ENCODE measurements at regions not wholly inside any gene's neighbourhood (a gene's known extent, or its start where the extent isn't known, plus 50 kb on each side); places are given as distances from the start of the nearest gene placed in this dataset.

DNA sequence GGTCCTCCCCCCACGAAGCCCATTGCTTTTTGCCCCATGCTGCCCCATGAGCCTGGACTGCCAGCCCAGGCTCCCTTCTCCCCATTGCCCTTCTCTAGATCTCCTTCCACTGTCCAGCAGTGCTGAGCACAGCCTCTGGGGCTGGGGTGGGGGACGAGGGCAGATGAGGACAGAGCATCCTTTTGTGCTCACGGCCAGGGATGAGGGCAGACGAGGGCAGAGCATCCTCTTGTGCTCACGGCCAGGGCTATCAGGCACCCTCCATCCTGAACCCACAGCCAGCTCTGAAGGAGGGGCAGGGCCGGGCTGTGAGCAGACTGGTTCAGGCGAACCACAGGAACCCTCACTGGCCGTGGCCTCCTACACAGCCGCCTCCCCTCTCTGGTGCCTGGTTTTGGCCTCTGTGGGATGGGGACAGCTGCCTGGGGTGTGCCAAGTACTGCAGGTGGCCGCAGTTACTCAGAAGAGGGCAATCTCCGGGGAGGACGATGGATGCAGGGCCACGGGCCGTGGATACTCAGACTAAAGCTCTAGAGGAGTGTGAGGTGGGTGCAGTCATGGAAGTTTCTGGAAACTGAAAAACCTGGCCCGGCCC, 1258.8 kb downstream of the BRD1 start:
- DNase-seq (ENCODE audit: low read depth in 3 of 3) = no peak

DNA sequence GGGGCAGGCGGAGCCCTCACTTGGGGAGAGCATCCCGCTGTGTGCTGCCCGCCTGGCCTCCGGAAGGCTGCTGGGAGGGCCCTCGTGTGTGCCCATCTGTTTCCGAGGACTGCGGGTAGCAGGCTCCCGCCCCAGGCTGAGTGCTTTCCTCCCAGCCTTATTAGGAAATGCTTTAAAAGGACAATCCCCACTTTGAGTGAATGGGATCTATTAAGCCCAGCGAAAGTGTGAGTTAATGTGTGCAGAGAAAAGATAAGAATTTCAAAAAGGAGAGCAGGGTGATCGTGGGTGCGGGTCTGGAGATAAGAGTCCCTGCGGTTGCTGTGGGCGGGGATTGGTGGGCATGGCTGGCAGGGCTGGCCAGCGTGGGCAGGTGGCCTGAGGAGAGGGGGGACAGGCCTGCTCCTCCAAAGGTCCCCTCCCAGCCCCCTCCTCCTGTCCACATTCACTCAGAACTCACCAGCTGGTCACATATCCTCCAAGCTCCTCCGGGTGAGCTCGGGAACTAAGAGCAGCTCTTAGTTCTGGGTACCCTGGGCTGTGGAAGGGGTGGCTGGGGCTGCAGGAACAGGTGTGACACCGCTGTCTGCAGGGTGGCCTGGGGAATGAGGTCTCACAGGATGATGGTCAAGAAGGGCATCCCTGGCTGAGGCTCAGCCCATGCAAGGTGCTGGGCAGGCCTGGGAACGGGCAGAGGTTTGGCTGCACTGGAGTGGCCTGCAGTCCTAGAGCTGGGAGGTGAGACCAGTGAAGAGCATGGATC, 1260.3 kb downstream of the BRD1 start:
- no peak for DNase-seq (ENCODE audit: low read depth in 3 of 3)

DNA sequence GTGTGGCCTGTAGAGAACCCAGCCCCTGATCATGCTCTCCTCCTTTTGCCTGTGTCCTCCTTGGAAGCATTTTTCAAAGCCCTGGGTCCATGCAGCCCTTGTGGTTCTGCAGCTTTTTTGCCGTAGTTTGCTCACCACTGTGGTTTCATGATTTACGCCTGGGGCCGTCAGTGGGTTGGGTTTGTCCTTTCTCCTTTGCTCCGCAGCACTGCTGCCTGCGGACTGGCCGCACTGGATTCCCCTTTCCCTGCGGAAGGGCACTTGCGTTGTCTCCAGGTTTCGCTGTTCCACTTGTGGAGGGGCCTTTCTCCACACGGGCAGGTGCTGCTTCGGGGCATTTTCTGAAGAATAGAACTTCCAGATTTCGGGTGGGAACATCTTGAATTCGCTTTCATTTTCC, 1260.9 kb downstream of the BRD1 start:
- DNase-seq (ENCODE audit: low read depth in 3 of 3) = no peak

GRCh38 chr22:48565901-48566501, 1261.7 kb downstream of the BRD1 start:
- no peak for DNase-seq (ENCODE audit: low read depth in 3 of 3)

DNA sequence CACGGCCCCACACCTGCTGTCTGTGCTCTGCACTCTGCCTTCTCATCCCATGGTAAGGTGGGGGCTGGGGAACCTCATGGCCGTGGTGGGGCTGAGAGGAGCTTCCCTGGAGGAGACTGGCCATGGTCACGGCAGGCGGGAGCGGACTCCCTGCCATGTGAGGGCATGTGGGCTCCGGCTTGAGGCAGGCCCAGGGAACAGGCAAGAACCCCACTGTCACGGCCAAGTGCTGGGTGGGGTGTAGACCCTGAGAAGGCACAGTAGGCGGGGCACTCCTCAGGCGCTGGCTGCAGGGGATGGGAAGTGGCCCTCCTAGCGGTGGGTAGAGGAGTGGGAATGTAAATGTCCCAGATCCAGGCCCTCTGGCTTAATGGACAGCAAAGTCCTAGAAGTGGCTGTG, 1262.7 kb downstream of the BRD1 start:
- no peak for DNase-seq (ENCODE audit: low read depth in 3 of 3)

- no peak for DNase-seq (ENCODE audit: low read depth in 3 of 3)
Measured at GRCh38 chr22:48563966-48564330, 1263.7 kb downstream of the BRD1 start.

- DNase-seq (ENCODE audit: low read depth in 3 of 3) = no peak
Measured at GRCh38 chr22:48563118-48563965, 1264.3 kb downstream of the BRD1 start.

- no peak for DNase-seq (ENCODE audit: low read depth in 3 of 3)
Measured at GRCh38 chr22:48561676-48562075, 1266.0 kb downstream of the BRD1 start.

DNA sequence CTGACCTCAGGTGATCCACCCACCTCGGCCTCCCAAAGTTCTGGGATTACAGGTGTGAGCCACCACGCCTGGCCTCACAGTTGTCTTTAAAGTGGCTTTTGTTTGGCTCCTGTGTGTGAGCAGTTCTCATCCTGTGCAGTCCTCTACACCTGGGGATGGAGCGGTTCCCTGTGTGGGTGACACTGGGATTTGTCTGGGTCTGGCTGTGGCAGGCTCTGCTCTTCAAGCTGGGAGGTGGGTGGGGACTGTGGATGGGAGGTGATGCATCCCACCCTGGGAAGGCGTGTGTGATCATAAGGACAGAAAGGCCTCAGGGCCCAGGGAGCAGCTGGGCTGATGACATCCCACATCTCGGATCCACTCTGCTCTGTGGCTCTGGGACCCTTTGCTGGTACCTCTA, 1266.8 kb downstream of the BRD1 start:
- no peak for DNase-seq (ENCODE audit: low read depth in 3 of 3)

DNA sequence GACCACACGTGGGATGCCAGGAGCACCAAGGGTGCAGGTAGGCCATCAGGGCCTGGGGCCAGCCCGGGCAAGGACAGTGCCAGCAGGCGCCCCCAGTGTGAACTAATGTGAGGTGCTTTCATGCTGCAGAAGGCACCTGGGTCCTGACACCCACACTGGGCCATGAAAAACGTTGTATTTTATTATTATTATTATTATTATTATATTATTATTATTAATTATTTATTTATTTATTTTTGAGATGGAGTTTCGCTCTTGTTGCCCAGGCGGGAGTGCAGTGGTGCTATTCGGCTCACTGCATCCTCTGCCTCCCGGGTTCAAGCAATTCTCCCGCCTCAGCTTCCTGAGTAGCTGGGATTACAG, 1267.3 kb downstream of the BRD1 start:
- no peak for DNase-seq (ENCODE audit: low read depth in 3 of 3)

DNA sequence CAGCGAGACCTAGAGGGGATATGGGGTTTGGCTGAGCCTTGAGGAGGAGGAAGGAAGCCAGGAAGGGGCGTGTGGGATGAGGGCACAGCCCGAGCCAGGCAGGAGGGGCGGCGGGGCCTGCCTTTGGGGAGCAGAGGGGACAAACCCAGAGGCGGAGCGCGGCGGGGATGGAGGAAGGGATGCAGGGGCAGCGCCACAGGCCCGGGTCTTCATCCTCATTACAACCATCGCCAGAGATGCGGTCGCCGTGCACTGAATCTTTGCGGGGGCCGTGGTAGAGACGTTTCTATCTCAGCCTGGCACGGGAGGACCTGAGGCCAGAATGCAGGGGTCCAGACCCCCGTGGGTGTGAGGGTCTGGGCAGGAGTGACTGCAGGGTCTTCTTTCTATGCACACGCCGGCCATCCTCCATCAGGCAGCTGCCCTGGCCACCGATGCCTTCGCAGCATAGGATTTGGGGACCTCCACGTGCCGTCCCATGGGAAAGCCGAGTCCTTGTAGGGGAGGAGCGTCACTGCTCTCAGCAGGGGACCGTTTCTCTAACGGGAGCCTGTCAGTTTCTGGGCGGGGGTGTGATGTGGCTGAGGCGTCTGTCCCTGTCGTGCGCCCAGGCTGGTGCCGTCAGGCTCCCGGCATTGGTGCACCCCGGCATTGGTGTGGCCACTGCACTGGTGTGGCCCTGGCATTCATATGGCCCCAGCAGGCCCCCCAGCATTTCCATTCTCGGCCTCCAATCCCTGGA, 1267.9 kb downstream of the BRD1 start:
- no peak for DNase-seq (ENCODE audit: low read depth in 3 of 3)

DNA sequence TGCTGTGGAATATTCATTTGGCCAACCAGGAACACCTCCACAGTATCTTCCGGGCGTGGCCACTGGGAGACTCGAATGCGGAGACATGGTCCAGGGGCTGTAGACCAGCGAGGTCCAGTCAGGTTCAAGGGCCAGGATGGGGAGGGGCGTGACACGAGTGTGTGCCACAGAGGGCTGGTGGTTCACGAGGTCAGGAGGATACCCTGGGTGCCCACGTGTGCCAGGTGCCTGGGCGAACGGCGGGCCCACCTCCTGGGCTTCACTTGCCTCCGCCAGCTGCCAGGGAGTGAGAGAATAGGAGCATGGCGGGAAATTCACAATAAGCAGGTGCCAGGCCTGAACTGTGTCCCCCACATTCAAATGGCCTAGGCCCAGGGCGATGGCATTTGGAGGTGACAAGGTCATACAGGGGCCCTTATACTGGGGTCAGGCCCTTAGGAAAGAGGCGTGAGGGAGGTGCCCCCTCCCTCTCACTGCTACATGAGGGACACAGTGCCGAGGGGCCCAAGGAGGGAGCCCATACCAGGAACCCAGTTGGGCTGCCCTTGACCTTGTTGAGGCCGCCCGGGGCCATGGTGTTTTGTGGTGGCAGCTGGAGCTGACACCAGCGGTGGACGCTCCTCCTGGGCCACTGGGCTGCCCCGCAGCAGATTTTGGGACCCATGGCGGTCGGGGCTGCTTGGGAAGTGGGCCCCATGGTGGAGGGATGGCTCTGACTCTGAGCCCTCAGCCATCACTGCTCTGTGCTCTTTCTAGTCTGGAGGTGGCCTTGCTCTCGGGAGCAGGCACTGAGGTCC, 1268.9 kb downstream of the BRD1 start:
- no peak for DNase-seq (ENCODE audit: low read depth in 3 of 3)

GRCh38 chr22:48558016-48558415, 1269.7 kb downstream of the BRD1 start:
- no peak for DNase-seq (ENCODE audit: low read depth in 3 of 3)

DNA sequence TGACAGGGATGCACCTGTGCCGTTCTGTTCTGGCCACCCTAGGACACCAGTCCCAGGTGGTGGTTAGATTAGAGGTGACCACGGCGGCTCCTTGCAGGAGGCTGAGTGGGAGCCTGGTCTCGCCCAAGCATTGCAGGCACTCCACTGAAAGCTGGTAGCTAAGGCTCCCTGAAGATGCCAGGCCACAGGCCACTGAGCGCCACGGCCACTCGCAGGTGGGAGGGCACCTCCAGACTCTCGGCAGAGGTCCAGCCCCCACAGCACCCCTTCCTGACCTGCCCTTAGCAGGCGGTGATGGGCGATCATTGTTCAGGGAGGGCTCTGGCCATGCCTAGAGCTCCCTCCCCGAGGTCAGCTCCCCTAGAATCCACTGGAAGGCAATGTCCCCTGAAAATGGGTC, 1270.2 kb downstream of the BRD1 start:
- DNase-seq (ENCODE audit: low read depth in 3 of 3) = no peak

GRCh38 chr22:48556751-48557150, 1270.9 kb downstream of the BRD1 start:
- no peak for DNase-seq (ENCODE audit: low read depth in 3 of 3)

- DNase-seq (ENCODE audit: low read depth in 3 of 3) = no peak
Measured at GRCh38 chr22:48556222-48556621, 1271.5 kb downstream of the BRD1 start.

- DNase-seq (ENCODE audit: low read depth in 3 of 3) = no peak
Measured at GRCh38 chr22:48555606-48556005, 1272.1 kb downstream of the BRD1 start.

GRCh38 chr22:48554893-48555572, 1272.6 kb downstream of the BRD1 start:
- no peak for DNase-seq (ENCODE audit: low read depth in 3 of 3)

DNA sequence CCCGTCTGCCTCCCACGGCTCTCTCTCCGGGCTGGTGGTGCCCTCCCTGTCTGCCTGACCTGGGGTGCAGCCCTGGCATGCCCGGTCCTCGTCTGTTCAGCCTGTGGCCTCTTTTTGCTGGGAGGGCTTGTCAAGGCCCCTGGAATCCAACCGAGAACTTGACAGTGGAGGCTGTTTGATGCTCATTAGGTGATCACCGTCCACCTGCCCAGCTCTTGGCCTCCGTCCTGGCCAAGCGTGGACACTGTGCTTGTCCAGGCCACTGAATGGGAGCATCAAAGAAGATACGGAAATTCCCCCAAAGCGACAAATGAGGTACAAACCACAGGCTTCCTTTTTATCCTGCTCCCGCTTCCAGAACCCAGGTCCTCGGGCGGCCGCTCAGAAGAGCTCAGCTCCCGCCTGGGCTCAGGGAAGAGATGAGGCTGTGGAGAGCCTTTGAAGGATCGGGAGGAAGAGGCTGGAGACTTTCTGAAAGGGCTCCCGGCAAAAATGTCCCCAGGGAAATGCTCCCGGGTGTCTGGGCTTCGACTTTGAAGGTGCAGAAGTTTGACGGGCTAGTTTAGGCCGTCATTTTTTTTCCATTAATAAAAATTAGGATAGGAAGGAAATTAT, 1273.9 kb downstream of the BRD1 start:
- DNase-seq (ENCODE audit: low read depth in 3 of 3) = no peak

- DNase-seq (ENCODE audit: low read depth in 3 of 3) = no peak
Measured at GRCh38 chr22:48553119-48553518, 1274.6 kb downstream of the BRD1 start.

All from stimulated activated CD4-positive, alpha-beta T cell treated with anti-CD3 and anti-CD28 coated beads, TNF-alpha, amount 100 ng/mL, for 48 hours (primary cell).